ENCODE measurements at regions not wholly inside any gene's neighbourhood (a gene's known extent, or its start where the extent isn't known, plus 50 kb on each side); places are given as distances from the start of the nearest gene placed in this dataset.

GRCh38 chr3:147713234-147714133 lies 304.3 kb downstream of the ZIC1 start:
- H3K27ac Mint-ChIP-seq: no peak overlapping the region
- H3K4me1 Mint-ChIP-seq: no peaks in the 10 kb centered on the region
- no peak overlapping the region for H3K4me3 Mint-ChIP-seq
- no peak for DNase-seq
- intact Hi-C loops (cut with micrococcal nuclease): no loop called here
- no peaks in the 10 kb centered on the region for H3K27me3 Mint-ChIP-seq
- no peaks in the 10 kb centered on the region for H3K36me3 Mint-ChIP-seq (ENCODE audit: low read depth)
- H3K9me3 Mint-ChIP-seq: peaks cover 7% of the 10 kb centered on the region

GRCh38 chr3:147729641-147730040 lies 320.5 kb downstream of the ZIC1 start:
- Mint-ChIP-seq H3K9me3 (peaks cover 8% of the 10 kb centered on the region), H3K27me3 (no peaks in the 10 kb centered on the region), H3K27ac (no peak overlapping the region), H3K36me3 (ENCODE audit: low read depth) (no peaks in the 10 kb centered on the region), H3K4me3 (no peak overlapping the region), H3K4me1 (no peaks in the 10 kb centered on the region)
- no peak for DNase-seq
- intact Hi-C loops (cut with micrococcal nuclease): no loop called here

GRCh38 chr3:147730284-147730683 lies 321.1 kb downstream of the ZIC1 start:
- Mint-ChIP-seq H3K9me3 (peaks cover 3% of the 10 kb centered on the region), H3K27me3 (no peaks in the 10 kb centered on the region), H3K27ac (no peak overlapping the region), H3K36me3 (ENCODE audit: low read depth) (no peaks in the 10 kb centered on the region), H3K4me3 (no peak overlapping the region), H3K4me1 (no peaks in the 10 kb centered on the region)
- intact Hi-C loops (cut with micrococcal nuclease): no loop called here
- no peak for DNase-seq

- intact Hi-C loops (cut with micrococcal nuclease): no loop called here
- no peak overlapping the region for H3K4me3 Mint-ChIP-seq
- H3K27me3 Mint-ChIP-seq: no peaks in the 10 kb centered on the region
- H3K36me3 Mint-ChIP-seq (ENCODE audit: low read depth): no peaks in the 10 kb centered on the region
- no peaks in the 10 kb centered on the region for H3K9me3 Mint-ChIP-seq
- H3K27ac Mint-ChIP-seq: no peak overlapping the region
- DNase-seq: no peak
- no peaks in the 10 kb centered on the region for H3K4me1 Mint-ChIP-seq
Observed at GRCh38 chr3:147733217-147733616, 324.1 kb downstream of the ZIC1 start.

- H3K27ac Mint-ChIP-seq: no peak overlapping the region
- no peak overlapping the region for H3K4me3 Mint-ChIP-seq
- intact Hi-C loops (cut with micrococcal nuclease): no loop called here
- H3K9me3 Mint-ChIP-seq: no peaks in the 10 kb centered on the region
- no peaks in the 10 kb centered on the region for H3K4me1 Mint-ChIP-seq
- H3K36me3 Mint-ChIP-seq (ENCODE audit: low read depth): no peaks in the 10 kb centered on the region
- no peak for DNase-seq
- H3K27me3 Mint-ChIP-seq: no peaks in the 10 kb centered on the region
Observed at GRCh38 chr3:147735616-147736015, 326.5 kb downstream of the ZIC1 start.

GRCh38 chr3:147736226-147736625 lies 327.1 kb downstream of the ZIC1 start:
- no peak for DNase-seq
- Mint-ChIP-seq H3K27ac (no peak overlapping the region), H3K4me3 (no peak overlapping the region), H3K9me3 (no peaks in the 10 kb centered on the region), H3K4me1 (no peaks in the 10 kb centered on the region), H3K36me3 (ENCODE audit: low read depth) (no peaks in the 10 kb centered on the region), H3K27me3 (no peaks in the 10 kb centered on the region)
- intact Hi-C loops (cut with micrococcal nuclease): no loop called here

- H3K36me3 Mint-ChIP-seq (ENCODE audit: low read depth): no peaks in the 10 kb centered on the region
- no peaks in the 10 kb centered on the region for H3K9me3 Mint-ChIP-seq
- H3K27me3 Mint-ChIP-seq: no peaks in the 10 kb centered on the region
- H3K4me3 Mint-ChIP-seq: no peak overlapping the region
- intact Hi-C loops (cut with micrococcal nuclease): no loop called here
- DNase-seq: no peak
- H3K4me1 Mint-ChIP-seq: no peaks in the 10 kb centered on the region
- no peak overlapping the region for H3K27ac Mint-ChIP-seq
Observed at GRCh38 chr3:147737376-147737775, 328.2 kb downstream of the ZIC1 start.

- intact Hi-C loops (cut with micrococcal nuclease): no loop called here
- no peaks in the 10 kb centered on the region for H3K27me3 Mint-ChIP-seq
- no peak overlapping the region for H3K27ac Mint-ChIP-seq
- no peaks in the 10 kb centered on the region for H3K36me3 Mint-ChIP-seq (ENCODE audit: low read depth)
- DNase-seq: no peak
- no peaks in the 10 kb centered on the region for H3K4me1 Mint-ChIP-seq
- H3K9me3 Mint-ChIP-seq: no peaks in the 10 kb centered on the region
- H3K4me3 Mint-ChIP-seq: no peak overlapping the region
Observed at GRCh38 chr3:147740928-147741327, 331.8 kb downstream of the ZIC1 start.

- intact Hi-C loops (cut with micrococcal nuclease): no loop called here
- no peak for DNase-seq
- no peaks in the 10 kb centered on the region for H3K36me3 Mint-ChIP-seq (ENCODE audit: low read depth)
- H3K27ac Mint-ChIP-seq: no peak overlapping the region
- no peak overlapping the region for H3K4me3 Mint-ChIP-seq
- H3K27me3 Mint-ChIP-seq: no peaks in the 10 kb centered on the region
- H3K4me1 Mint-ChIP-seq: no peaks in the 10 kb centered on the region
- H3K9me3 Mint-ChIP-seq: no peaks in the 10 kb centered on the region
Observed at GRCh38 chr3:147744967-147745366, 335.8 kb downstream of the ZIC1 start.

GRCh38 chr3:147755310-147755709 lies 346.1 kb downstream of the ZIC1 start:
- no peaks in the 10 kb centered on the region for H3K4me1 Mint-ChIP-seq
- H3K36me3 Mint-ChIP-seq (ENCODE audit: low read depth): no peaks in the 10 kb centered on the region

GRCh38 chr3:147756476-147756875 lies 347.3 kb downstream of the ZIC1 start:
- Mint-ChIP-seq H3K36me3 (ENCODE audit: low read depth) (no peaks in the 10 kb centered on the region), H3K4me1 (no peaks in the 10 kb centered on the region), H3K27ac (no peak overlapping the region), H3K9me3 (no peaks in the 10 kb centered on the region), H3K4me3 (no peak overlapping the region), H3K27me3 (no peaks in the 10 kb centered on the region)
- intact Hi-C loops (cut with micrococcal nuclease): no loop called here
- DNase-seq: no peak

More at GRCh38 chr3:147755310-147755709, 346.1 kb downstream of the ZIC1 start:
- no peaks in the 10 kb centered on the region for H3K27me3 Mint-ChIP-seq
- no peaks in the 10 kb centered on the region for H3K9me3 Mint-ChIP-seq
- intact Hi-C loops (cut with micrococcal nuclease): no loop called here
- no peak overlapping the region for H3K4me3 Mint-ChIP-seq
- H3K27ac Mint-ChIP-seq: no peak overlapping the region
- DNase-seq: no peak

GRCh38 chr3:147757866-147758265 lies 348.7 kb downstream of the ZIC1 start:
- Mint-ChIP-seq H3K9me3 (no peaks in the 10 kb centered on the region), H3K27me3 (no peaks in the 10 kb centered on the region), H3K4me3 (no peak overlapping the region), H3K36me3 (ENCODE audit: low read depth) (no peaks in the 10 kb centered on the region), H3K4me1 (no peaks in the 10 kb centered on the region), H3K27ac (no peak overlapping the region)
- no peak for DNase-seq
- intact Hi-C loops (cut with micrococcal nuclease): no loop called here

GRCh38 chr3:147758771-147759170 lies 349.6 kb downstream of the ZIC1 start:
- no peaks in the 10 kb centered on the region for H3K27me3 Mint-ChIP-seq
- no peaks in the 10 kb centered on the region for H3K4me1 Mint-ChIP-seq
- intact Hi-C loops (cut with micrococcal nuclease): no loop called here
- H3K4me3 Mint-ChIP-seq: no peak overlapping the region
- H3K27ac Mint-ChIP-seq: no peak overlapping the region
- H3K36me3 Mint-ChIP-seq (ENCODE audit: low read depth): no peaks in the 10 kb centered on the region
- no peaks in the 10 kb centered on the region for H3K9me3 Mint-ChIP-seq
- DNase-seq: no peak

- Mint-ChIP-seq H3K9me3 (no peaks in the 10 kb centered on the region), H3K27ac (no peak overlapping the region), H3K4me1 (no peaks in the 10 kb centered on the region), H3K4me3 (no peak overlapping the region), H3K36me3 (ENCODE audit: low read depth) (no peaks in the 10 kb centered on the region), H3K27me3 (no peaks in the 10 kb centered on the region)
- DNase-seq: no peak
- intact Hi-C loops (cut with micrococcal nuclease): no loop called here
Observed at GRCh38 chr3:147760085-147760484, 350.9 kb downstream of the ZIC1 start.

- H3K4me1 Mint-ChIP-seq: no peaks in the 10 kb centered on the region
- no peaks in the 10 kb centered on the region for H3K9me3 Mint-ChIP-seq
- no peaks in the 10 kb centered on the region for H3K27me3 Mint-ChIP-seq
- no peak overlapping the region for H3K4me3 Mint-ChIP-seq
- H3K36me3 Mint-ChIP-seq (ENCODE audit: low read depth): no peaks in the 10 kb centered on the region
- H3K27ac Mint-ChIP-seq: no peak overlapping the region
- no peak for DNase-seq
- intact Hi-C loops (cut with micrococcal nuclease): no loop called here
Observed at GRCh38 chr3:147760941-147761340, 351.8 kb downstream of the ZIC1 start.
